Choroid plexus epithelial cell (primary cell): ENCODE measurements at regions not wholly inside any gene's neighbourhood (a gene's known extent, or its start where the extent isn't known, plus 50 kb on each side); places are given as distances from the start of the nearest gene placed in this dataset.

ENCODE experiments used
- DNase-seq: peaks from one replicate; pipeline ENCODE4 v3.0.0-alpha.2; 2010; ENCODE audit warnings: low read depth
- H3K4me3 ChIP-seq: 2 replicates; pipeline ENCODE4 v1.5.1; 2011; ENCODE audit warnings: low read depth, mild to moderate bottlenecking, control low read depth, low read length, moderate library complexity
- TF ChIP-seq, protein P1 (sequence below): conservative IDR thresholded peaks from 2 replicates; pipeline ENCODE4 v1.5.1; 2011; ENCODE audit warnings: low read depth, mild to moderate bottlenecking, control low read depth, inconsistent platforms, low read length, moderate library complexity

- TF ChIP-seq, protein P1, sequence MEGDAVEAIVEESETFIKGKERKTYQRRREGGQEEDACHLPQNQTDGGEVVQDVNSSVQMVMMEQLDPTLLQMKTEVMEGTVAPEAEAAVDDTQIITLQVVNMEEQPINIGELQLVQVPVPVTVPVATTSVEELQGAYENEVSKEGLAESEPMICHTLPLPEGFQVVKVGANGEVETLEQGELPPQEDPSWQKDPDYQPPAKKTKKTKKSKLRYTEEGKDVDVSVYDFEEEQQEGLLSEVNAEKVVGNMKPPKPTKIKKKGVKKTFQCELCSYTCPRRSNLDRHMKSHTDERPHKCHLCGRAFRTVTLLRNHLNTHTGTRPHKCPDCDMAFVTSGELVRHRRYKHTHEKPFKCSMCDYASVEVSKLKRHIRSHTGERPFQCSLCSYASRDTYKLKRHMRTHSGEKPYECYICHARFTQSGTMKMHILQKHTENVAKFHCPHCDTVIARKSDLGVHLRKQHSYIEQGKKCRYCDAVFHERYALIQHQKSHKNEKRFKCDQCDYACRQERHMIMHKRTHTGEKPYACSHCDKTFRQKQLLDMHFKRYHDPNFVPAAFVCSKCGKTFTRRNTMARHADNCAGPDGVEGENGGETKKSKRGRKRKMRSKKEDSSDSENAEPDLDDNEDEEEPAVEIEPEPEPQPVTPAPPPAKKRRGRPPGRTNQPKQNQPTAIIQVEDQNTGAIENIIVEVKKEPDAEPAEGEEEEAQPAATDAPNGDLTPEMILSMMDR: no peak
- H3K4me3 ChIP-seq: no peak overlapping the region
- no peak for DNase-seq
Measured at GRCh38 chr9:103898550-103898949, 195.6 kb upstream of the SMC2 start.

DNA sequence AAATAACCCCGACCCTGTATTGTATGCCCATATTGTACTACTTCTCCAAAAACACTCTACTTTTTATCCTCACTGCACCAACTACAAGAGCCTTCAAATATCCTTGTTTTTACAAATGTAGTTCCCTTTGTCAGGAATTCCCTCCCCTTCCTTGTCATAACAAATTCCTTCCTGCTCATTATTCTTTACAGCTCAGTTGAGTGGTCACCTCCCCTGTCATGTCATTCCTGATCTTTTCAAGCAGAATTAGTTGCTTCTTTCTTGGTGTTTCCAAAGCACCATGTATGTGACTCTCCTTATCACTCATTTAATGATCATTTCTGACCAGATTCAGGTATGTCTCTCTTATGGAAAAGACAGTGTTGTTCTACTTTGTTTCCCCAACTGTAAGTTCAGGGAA, 194.2 kb upstream of the SMC2 start:
- H3K4me3 ChIP-seq: no peak overlapping the region
- DNase-seq: no peak
- TF ChIP-seq, protein P1: no peak

DNA sequence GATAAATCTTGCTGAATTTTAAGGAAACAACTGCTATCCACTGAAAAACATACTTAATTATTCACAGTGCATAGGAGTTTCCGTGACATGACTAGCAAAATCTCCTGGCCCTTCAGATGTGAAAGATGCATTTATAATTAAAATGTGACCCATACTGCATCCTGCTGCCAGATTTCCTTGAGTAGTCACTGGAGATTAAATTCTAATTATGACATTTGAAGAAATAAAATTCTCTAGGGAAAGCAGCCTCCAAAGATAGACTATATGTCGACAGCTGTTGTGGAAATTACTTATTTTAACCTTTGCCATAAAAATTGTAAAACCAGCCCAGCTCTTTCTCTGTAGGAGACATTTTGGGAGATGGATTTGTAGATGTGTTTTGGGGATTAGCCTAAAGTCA, 193.6 kb upstream of the SMC2 start:
- no peak overlapping the region for H3K4me3 ChIP-seq
- TF ChIP-seq, protein P1: no peak
- no peak for DNase-seq

DNA sequence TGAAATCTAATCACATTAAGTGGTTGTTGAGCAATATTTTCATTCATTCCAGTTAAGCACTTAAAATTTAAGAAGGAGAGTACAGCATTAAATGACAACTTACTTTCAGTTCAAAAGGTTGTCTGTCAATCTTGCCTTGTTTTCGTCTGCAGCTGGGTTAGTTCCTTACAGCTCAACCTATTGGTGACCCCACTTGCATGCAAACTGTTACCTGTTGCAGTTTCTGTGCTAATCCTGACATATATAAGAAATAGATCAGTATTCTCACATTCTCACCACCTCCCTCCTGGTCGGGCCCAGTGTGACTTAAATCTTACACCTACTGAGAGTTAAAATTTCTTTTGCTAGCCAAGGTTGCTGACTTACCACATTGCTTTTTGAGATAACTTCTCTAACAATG, 191.8 kb upstream of the SMC2 start:
- no peak for DNase-seq
- TF ChIP-seq, protein P1: no peak
- no peak overlapping the region for H3K4me3 ChIP-seq

DNA sequence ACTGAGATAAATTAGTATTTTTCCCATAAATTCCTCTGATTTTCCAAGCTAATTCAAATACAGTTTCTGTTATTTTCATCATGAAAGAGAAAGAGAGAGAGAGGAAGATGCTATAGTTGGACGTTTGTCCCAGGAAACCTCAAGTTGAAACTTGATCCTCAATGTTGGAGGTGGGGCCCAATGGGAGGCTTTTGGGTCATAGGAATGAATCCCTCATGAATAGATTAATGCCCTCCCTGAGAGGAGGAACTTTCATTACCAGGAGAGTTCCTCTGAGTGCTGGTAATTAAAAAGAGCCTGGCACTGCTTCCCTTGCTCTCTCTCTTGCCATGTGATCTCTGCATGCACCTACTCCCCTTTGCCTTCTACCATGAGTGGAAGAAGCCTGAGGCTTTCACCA, 189.9 kb upstream of the SMC2 start:
- H3K4me3 ChIP-seq: no peak overlapping the region
- DNase-seq: no peak
- TF ChIP-seq, protein P1: no peak

- H3K4me3 ChIP-seq: no peak overlapping the region
- no peak for DNase-seq
- TF ChIP-seq, protein P1: no peak
Measured at GRCh38 chr9:103913899-103914298, 180.2 kb upstream of the SMC2 start.

DNA sequence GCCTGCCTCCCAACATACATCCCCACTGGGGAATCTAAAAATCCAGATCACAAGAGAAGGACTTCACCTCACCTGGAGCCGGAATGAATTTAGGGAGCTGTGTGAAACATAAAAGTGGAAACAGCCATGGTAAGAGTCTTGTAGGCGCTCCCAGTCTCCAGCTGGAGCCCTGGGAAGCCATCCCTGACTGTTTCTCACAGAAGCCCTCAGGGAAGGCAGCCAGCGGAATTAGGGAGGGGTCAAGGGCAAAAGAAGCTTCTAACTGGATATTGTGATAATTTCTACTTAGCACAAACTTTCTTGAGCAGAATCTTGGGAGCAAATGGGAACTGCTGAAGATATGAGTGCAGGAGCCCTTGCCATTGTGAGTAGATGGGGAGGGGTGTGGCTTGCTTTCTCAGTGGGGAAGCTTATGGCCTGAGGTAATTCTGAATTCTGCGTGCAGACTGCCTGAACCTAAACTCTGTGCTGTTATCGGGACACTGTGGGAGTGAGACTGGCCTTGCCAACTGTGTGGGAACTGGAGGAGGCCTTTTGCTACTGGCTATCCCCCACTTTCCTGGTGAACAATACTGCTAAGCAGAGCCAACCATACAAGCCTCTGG, 174.4 kb upstream of the SMC2 start:
- TF ChIP-seq, protein P1: no peak
- DNase-seq: no peak
- no peak overlapping the region for H3K4me3 ChIP-seq
